D721Med (cell line): ENCODE measurements at regions not wholly inside any gene's neighbourhood (a gene's known extent, or its start where the extent isn't known, plus 50 kb on each side); places are given as distances from the start of the nearest gene placed in this dataset.

Source experiments
- DNase-seq: peaks from one replicate; pipeline ENCODE4 v3.0.0; 2011; ENCODE audit warnings: low spot score; ENCODE audit not compliant: insufficient read length
- FAIRE-seq: peaks from 2 replicates; lab custom pipeline; 2011; peaks lifted over from hg19 to GRCh38; lab: Jason Lieb, UNC
- CTCF ChIP-seq: IDR thresholded peaks from 2 replicates; pipeline ENCODE4 v1.5.1; 2012; ENCODE audit warnings: mild to moderate bottlenecking, control low read depth; ENCODE audit not compliant: insufficient read depth; ENCODE audit errors: missing control alignments

- FAIRE-seq (no peak), DNase-seq (no peak)
- no peak for TF ChIP-seq CTCF
These were observed 351.7 kb upstream of the CDH7 start for GRCh38 chr18:65399091-65399490.

GRCh38 chr18:65398347-65399075, 352.3 kb upstream of the CDH7 start:
- no peak for TF ChIP-seq CTCF
- no peak for DNase-seq
- peak; percentile 99 for FAIRE-seq

- DNase-seq (no peak), FAIRE-seq (no peak)
- no peak for TF ChIP-seq CTCF
These were observed 369.8 kb upstream of the CDH7 start for GRCh38 chr18:65380986-65381385.

GRCh38 chr18:65380571-65380970, 370.2 kb upstream of the CDH7 start:
- DNase-seq (no peak), FAIRE-seq (no peak)
- TF ChIP-seq CTCF = no peak

GRCh38 chr18:65372904-65373303, 377.9 kb upstream of the CDH7 start:
- FAIRE-seq (no peak), DNase-seq (no peak)
- TF ChIP-seq CTCF = no peak

- FAIRE-seq = no peak
- no peak for TF ChIP-seq CTCF
- DNase-seq = no peak
These were observed 385.4 kb upstream of the CDH7 start for GRCh38 chr18:65365245-65365980.
